A549 (cell line): ENCODE measurements at regions not wholly inside any gene's neighbourhood (a gene's known extent, or its start where the extent isn't known, plus 50 kb on each side); places are given as distances from the start of the nearest gene placed in this dataset.

Source experiments
- ATAC-seq, 2 experiments: fragments of 200-7000 bp in 1 of 2; fragments of >200 bp in 1 of 2; cut with Nextera tagmentation in 1 of 2; cut with Tn5 transposase in 1 of 2; 3 replicates each; pipeline versions ENCODE4 v1.8.0 to v1.9.1; 2018 to 2020; ENCODE audit warnings: mild to moderate bottlenecking in 1 of 2, moderate library complexity in 1 of 2
- CTCF ChIA-PET: fragments of 300-600 bp; sonication (Branson Sonifier 250); formaldehyde crosslinking; extraction: SDS; loops from one replicate; lab custom pipeline; 2021; ENCODE audit warnings: antibody characterized with exemption, inconsistent platforms; lab: Yijun Ruan, JAX
- POLR2A ChIA-PET: fragments of 350-600 bp; formaldehyde crosslinking; extraction: SDS; loops from one replicate; lab custom pipeline; 2021; ENCODE audit warnings: antibody characterized with exemption, inconsistent platforms; lab: Yijun Ruan, JAX
- DNase-seq, 2 experiments: peaks; one replicate each; pipeline versions ENCODE4 v3.0.0 to v3.0.0-alpha.2; 2011 to 2016; ENCODE audit warnings: low read depth in 1 of 2, low spot score in 1 of 2
- FAIRE-seq: peaks from 2 replicates; lab custom pipeline; 2011; peaks lifted over from hg19 to GRCh38; lab: Jason Lieb, UNC
- H3K27ac ChIP-seq, 2 experiments: fragments of >200 bp; sonication (Bioruptor Twin); formaldehyde crosslinking; 3 replicates each; pipeline ENCODE4 v1.5.1; 2016 to 2017
- H3K4me1 ChIP-seq: fragments of >200 bp; sonication (Bioruptor Twin); formaldehyde crosslinking; 3 replicates; pipeline ENCODE4 v1.6.1; 2016
- H3K4me2 ChIP-seq: fragments of >200 bp; sonication (Bioruptor Twin); formaldehyde crosslinking; 3 replicates; pipeline ENCODE4 v1.6.1; 2016
- H3K4me3 ChIP-seq: fragments of >200 bp; sonication (Bioruptor Twin); formaldehyde crosslinking; 3 replicates; pipeline ENCODE4 v1.5.1; 2016
- H3K9me3 ChIP-seq: fragments of >200 bp; sonication (Bioruptor Twin); formaldehyde crosslinking; 3 replicates; pipeline ENCODE4 v1.6.1; 2016
- BHLHE40 ChIP-seq: IDR thresholded peaks from 2 replicates; pipeline ENCODE4 v1.6.1; 2012; ENCODE audit warnings: low read depth, low read length, inconsistent platforms
- CBX2 ChIP-seq: fragments of 200-600 bp; sonication (generic); IDR thresholded peaks from 2 replicates; pipeline ENCODE4 v1.6.1; 2016; ENCODE audit warnings: low read depth, mild to moderate bottlenecking, borderline replicate concordance
- CHD2 ChIP-seq: fragments of 150-350 bp; IDR thresholded peaks from 2 replicates; pipeline ENCODE4 v1.6.1; 2014; ENCODE audit warnings: low read length; ENCODE audit not compliant: partially characterized antibody
- EHMT2 ChIP-seq: fragments of 200-600 bp; sonication (generic); IDR thresholded peaks from 2 replicates; pipeline ENCODE4 v1.6.1; 2016; ENCODE audit warnings: antibody characterized with exemption, low read depth, mild to moderate bottlenecking, moderate library complexity
- EP300 ChIP-seq, 2 experiments: fragments of >200 bp; sonication (Bioruptor Twin); formaldehyde crosslinking; IDR thresholded peaks; 2 replicates in 1 of 2; 3 replicates in 1 of 2; pipeline ENCODE4 v1.6.1; 2016 to 2017
- FOSB ChIP-seq: fragments of 250-450 bp; sonication (Bioruptor Pico); IDR thresholded peaks from 2 replicates; pipeline ENCODE4 v1.5.0; 2020; ENCODE audit warnings: mild to moderate bottlenecking, moderate library complexity
- FOSL2 ChIP-seq, 2 experiments: fragments of 450-650 bp in 1 of 2; fragments of >200 bp in 1 of 2; sonication (Bioruptor Twin) in 1 of 2; formaldehyde crosslinking; IDR thresholded peaks; 2 replicates each; pipeline versions ENCODE4 v1.5.0 to v1.6.1; 2016 to 2020; ENCODE audit warnings: mild to moderate bottlenecking in 1 of 2, moderate library complexity in 1 of 2
- HEYL ChIP-seq: fragments of 250-450 bp; sonication (Bioruptor Pico); IDR thresholded peaks from 2 replicates; pipeline ENCODE4 v1.8.0; 2021; ENCODE audit warnings: mild to moderate bottlenecking, moderate library complexity
- KDM1A ChIP-seq: fragments of 200-600 bp; sonication (generic); IDR thresholded peaks from 2 replicates; pipeline ENCODE4 v1.6.1; 2016; ENCODE audit warnings: low read depth, mild to moderate bottlenecking
- MAFK ChIP-seq: fragments of 450-650 bp; IDR thresholded peaks from 2 replicates; pipeline ENCODE4 v1.6.1; 2014; ENCODE audit not compliant: partially characterized antibody
- MAZ ChIP-seq: fragments of 150-350 bp; IDR thresholded peaks from 2 replicates; pipeline ENCODE4 v1.6.1; 2014; ENCODE audit warnings: antibody characterized with exemption, low read depth, low read length, borderline replicate concordance
- MYC ChIP-seq: IDR thresholded peaks from 2 replicates; pipeline ENCODE4 v1.6.1; 2012; ENCODE audit warnings: mild to moderate bottlenecking, inconsistent platforms, low read length, improper control_type of control experiment, borderline replicate concordance
- NPAS2 ChIP-seq: fragments of 250-450 bp; sonication (Bioruptor Pico); IDR thresholded peaks from 2 replicates; pipeline ENCODE4 v1.8.0; 2022; ENCODE audit warnings: mild to moderate bottlenecking, moderate library complexity, borderline replicate concordance
- RFX5 ChIP-seq: fragments of 450-650 bp; IDR thresholded peaks from 2 replicates; pipeline ENCODE4 v1.7.1; 2014; ENCODE audit warnings: antibody characterized with exemption, mild to moderate bottlenecking, moderate library complexity
- RNF2 ChIP-seq: fragments of 200-600 bp; sonication (generic); IDR thresholded peaks from 2 replicates; pipeline ENCODE4 v1.6.1; 2016; ENCODE audit warnings: low read depth, mild to moderate bottlenecking, antibody characterized with exemption, moderate library complexity, borderline replicate concordance
- ZFP36 ChIP-seq: fragments of 450-650 bp; IDR thresholded peaks from 2 replicates; pipeline ENCODE4 v1.6.1; 2014; ENCODE audit warnings: borderline replicate concordance; ENCODE audit not compliant: partially characterized antibody
- WGBS: methylation state at CpG from one replicate; pipeline ENCODE4 v1.1.6; 2017; ENCODE audit errors: missing lambda C conversion rate; 5-methylcytosine and 5-hydroxymethylcytosine counted together
- TF ChIP-seq, protein P1 (sequence below): IDR thresholded peaks from 2 replicates; pipeline ENCODE4 v1.6.1; 2012; ENCODE audit warnings: low read depth, borderline replicate concordance
- TF ChIP-seq, protein P2 (sequence below): fragments of >200 bp; sonication (Bioruptor Twin); formaldehyde crosslinking; IDR thresholded peaks from 2 replicates; pipeline ENCODE4 v1.6.1; 2016
- TF ChIP-seq, protein P3 (sequence below): fragments of >200 bp; sonication (Bioruptor Twin); formaldehyde crosslinking; IDR thresholded peaks from 3 replicates; pipeline ENCODE4 v1.6.1; 2016
- TF ChIP-seq, protein P4 (sequence below): fragments of 250-450 bp; sonication (Bioruptor Pico); IDR thresholded peaks from 2 replicates; pipeline ENCODE4 v1.5.0; 2020; ENCODE audit warnings: low read depth, mild to moderate bottlenecking, moderate library complexity
- TF ChIP-seq, protein P5 (sequence below): IDR thresholded peaks from 2 replicates; pipeline ENCODE4 v1.6.1; 2012

DNA sequence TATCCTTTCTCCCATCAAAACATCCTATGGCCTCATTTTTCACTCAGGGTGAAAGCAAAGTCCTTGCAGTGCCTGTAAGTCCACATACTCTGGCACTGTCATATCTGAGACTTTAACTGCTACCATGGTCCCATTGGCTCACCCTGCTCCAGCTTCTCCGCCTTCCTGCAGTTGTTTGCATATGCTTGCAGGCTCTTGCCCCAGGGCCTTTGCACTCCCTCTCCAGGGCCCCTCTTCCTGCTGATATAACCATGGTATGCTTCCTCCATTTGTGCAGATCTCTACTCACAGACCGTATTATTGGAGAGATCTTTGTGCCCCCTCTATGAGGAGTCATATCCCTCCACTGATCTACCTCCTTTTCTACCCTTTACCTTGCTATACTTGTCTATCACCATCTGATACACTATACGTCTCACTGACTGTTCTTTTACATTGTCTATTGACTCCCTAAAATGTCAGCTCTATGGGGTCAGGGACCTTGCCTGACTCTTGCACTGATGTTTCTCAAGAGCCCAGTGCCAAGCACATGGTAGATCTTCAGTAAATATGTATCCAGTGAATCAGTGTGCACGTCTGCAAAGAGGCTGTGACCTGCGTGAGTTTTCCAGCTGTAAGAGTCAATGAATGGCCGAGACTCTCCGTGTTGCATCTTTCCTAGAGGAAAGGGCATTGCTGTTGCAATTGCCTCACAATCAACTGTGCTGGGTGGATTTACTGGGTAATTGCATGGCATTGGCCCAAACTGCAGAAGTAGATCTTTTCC lies 81.7 kb upstream of the CPEB4 start (continued):
- 0 out of 2 replicates have a peak, but pooled peaks have one; percentile 38 for TF ChIP-seq KDM1A
- no peak for TF ChIP-seq ZFP36
- TF ChIP-seq FOSL2 (IDR thresholded peaks at IDR 0.05) = peak; percentile 44; the same call in 1 of the 2 replicates
- peak; percentile 86 for TF ChIP-seq FOSL2 (CRISPR knock-in tag; IDR thresholded peaks at IDR 0.05)

DNA sequence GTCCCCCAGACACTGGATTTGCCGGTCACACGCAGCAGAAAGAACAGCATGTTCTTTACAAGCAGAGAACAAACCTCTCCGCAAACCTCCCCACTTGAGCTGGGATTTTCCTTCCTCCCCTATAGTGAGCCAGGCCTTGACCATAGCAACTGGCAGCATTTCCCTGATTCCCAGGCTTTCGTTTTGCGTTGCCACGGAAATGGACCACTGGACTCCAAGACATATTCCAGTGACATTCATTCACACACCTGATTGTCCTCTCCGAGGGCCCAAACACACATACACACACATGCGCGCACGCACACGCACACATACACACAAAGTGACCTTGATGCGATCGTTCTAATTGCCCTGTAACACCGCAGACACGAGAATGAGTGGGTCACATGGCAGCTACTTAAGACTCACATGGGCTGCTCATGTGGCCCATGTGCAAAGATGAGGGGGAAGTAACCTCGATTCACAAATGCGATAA lies 80.9 kb upstream of the CPEB4 start:
- no peak for FAIRE-seq
- no peak; a peak in 1 of 6 replicates for ATAC-seq
- WGBS = 86% methylated on average over 17 of the region's 17 CpGs
- H3K4me3 ChIP-seq = no peak overlapping the region
- POLR2A ChIA-PET = interaction anchor here (0.7 to 1.8 kb wide), 4 partner anchors 17 to 81 kb away, joined by 3 to 5 read pairs (median 3); partner anchors contain the start of gene CPEB4
- peaks cover 10% of the 10 kb centered on the region; the same call in 2 of the 3 replicates for H3K9me3 ChIP-seq
- H3K4me1 ChIP-seq = peaks cover 53% of the 10 kb centered on the region
- no peak for DNase-seq
- TF ChIP-seq EHMT2 = no peak
- TF ChIP-seq RNF2 = no peak
- no peak for TF ChIP-seq CBX2
- TF ChIP-seq, protein P1, sequence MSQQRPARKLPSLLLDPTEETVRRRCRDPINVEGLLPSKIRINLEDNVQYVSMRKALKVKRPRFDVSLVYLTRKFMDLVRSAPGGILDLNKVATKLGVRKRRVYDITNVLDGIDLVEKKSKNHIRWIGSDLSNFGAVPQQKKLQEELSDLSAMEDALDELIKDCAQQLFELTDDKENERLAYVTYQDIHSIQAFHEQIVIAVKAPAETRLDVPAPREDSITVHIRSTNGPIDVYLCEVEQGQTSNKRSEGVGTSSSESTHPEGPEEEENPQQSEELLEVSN = no peak
- TF ChIP-seq MAFK = no peak
- CTCF ChIA-PET = interaction anchor here (0.8 to 1.3 kb wide), 2 partner anchors 20 to 118 kb away, joined by 3 to 4 read pairs; no protein-coding TSS in a partner anchor
- H3K4me2 ChIP-seq = peak overlapping the region; percentile 55
- H3K27ac ChIP-seq = peak overlapping the region; percentile 74 to 83

DNA sequence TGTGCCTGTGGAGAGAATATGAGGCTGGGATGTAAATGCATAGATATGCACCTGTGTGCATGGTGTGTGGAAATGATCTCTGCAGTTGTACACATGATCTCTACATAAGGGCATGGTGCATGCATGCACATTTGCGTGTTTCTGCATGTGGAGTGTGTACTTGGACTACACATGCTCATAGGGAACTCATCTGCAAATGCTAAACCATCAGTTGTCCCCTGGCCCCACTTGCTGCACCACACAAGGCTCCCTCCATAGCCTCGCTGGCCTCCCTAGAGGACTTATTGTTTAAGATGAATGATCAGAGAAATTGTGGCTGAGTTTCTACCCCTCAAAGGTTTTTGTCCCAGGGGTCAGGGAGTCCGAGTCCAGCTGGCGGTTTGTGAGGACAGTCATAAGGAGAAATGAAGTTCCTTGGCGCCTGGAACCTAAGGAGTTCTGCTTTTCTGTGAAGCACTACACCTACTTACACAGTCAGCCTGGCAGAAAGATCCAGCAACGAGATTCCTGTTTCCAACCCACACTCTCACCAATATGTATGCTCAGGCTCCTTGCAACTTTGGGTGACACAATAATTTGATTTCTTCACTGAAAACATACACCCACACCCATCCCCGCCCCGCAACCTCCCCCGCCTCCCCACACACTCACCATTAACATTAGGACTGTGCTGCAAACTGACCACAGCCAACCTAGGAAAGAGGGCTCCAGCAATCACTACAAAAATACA lies 79.9 kb upstream of the CPEB4 start:
- Histone ChIP-seq H3K27ac (peak overlapping the region; percentile 74 to 83), H3K9me3 (peaks cover 10% of the 10 kb centered on the region; the same call in 2 of the 3 replicates), H3K4me2 (0 out of 3 replicates have a peak overlapping the region, but pooled peaks have one; percentile 22), H3K4me1 (peaks cover 43% of the 10 kb centered on the region), H3K4me3 (no peak overlapping the region)
- ChIA-PET CTCF (no interaction called here), POLR2A (interaction anchor here (1.8 kb wide), 1 partner anchor 80 kb away, joined by 5 read pairs; the partner anchor contains the start of gene CPEB4)
- TF ChIP-seq MAZ (no peak), CHD2 (no peak), BHLHE40 (no peak), RFX5 (no peak), EP300 (IDR thresholded peaks at IDR 0.05) (no peak), MYC (no peak), HEYL (CRISPR knock-in tag) (no peak), NPAS2 (CRISPR knock-in tag) (no peak), FOSB (no peak)
- TF ChIP-seq, protein P2, sequence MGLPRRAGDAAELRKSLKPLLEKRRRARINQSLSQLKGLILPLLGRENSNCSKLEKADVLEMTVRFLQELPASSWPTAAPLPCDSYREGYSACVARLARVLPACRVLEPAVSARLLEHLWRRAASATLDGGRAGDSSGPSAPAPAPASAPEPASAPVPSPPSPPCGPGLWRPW = no peak
- TF ChIP-seq, protein P3, sequence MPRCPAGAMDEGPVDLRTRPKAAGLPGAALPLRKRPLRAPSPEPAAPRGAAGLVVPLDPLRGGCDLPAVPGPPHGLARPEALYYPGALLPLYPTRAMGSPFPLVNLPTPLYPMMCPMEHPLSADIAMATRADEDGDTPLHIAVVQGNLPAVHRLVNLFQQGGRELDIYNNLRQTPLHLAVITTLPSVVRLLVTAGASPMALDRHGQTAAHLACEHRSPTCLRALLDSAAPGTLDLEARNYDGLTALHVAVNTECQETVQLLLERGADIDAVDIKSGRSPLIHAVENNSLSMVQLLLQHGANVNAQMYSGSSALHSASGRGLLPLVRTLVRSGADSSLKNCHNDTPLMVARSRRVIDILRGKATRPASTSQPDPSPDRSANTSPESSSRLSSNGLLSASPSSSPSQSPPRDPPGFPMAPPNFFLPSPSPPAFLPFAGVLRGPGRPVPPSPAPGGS = no peak
- TF ChIP-seq, protein P4, sequence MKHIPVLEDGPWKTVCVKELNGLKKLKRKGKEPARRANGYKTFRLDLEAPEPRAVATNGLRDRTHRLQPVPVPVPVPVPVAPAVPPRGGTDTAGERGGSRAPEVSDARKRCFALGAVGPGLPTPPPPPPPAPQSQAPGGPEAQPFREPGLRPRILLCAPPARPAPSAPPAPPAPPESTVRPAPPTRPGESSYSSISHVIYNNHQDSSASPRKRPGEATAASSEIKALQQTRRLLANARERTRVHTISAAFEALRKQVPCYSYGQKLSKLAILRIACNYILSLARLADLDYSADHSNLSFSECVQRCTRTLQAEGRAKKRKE (CRISPR knock-in tag) = no peak
- TF ChIP-seq, protein P5, sequence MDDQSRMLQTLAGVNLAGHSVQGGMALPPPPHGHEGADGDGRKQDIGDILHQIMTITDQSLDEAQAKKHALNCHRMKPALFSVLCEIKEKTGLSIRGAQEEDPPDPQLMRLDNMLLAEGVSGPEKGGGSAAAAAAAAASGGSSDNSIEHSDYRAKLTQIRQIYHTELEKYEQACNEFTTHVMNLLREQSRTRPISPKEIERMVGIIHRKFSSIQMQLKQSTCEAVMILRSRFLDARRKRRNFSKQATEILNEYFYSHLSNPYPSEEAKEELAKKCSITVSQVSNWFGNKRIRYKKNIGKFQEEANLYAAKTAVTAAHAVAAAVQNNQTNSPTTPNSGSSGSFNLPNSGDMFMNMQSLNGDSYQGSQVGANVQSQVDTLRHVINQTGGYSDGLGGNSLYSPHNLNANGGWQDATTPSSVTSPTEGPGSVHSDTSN = no peak
- ATAC-seq (peak in 1 of 2 experiments; percentile 23; a peak in 2 of 6 replicates), DNase-seq (no peak), FAIRE-seq (no peak)
- WGBS = 80% methylated on average over 6 of the region's 9 CpGs
